Omental fat pad (tissue), 3 donors: ENCODE measurements at regions not wholly inside any gene's neighbourhood (a gene's known extent, or its start where the extent isn't known, plus 50 kb on each side); places are given as distances from the start of the nearest gene placed in this dataset.

Experiments used
- ATAC-seq: fragments of 150-250 bp; one replicate; pipeline ENCODE4 v1.9.1; 2016; ENCODE audit warnings: mild to moderate bottlenecking, moderate library complexity; ENCODE audit not compliant: low FRiP score
- DNase-seq: peaks from one replicate; pipeline ENCODE4 v3.0.0-alpha.2; 2019; ENCODE audit warnings: low spot score
- CTCF ChIP-seq, 3 donors: fragments of 450-650 bp; IDR thresholded peaks; one replicate each; pipeline ENCODE4 v1.5.1; 2016 to 2017; ENCODE audit warnings: antibody characterized with exemption in 3 of 3, mild to moderate bottlenecking in 3 of 3, moderate library complexity in 2 of 3

DNA sequence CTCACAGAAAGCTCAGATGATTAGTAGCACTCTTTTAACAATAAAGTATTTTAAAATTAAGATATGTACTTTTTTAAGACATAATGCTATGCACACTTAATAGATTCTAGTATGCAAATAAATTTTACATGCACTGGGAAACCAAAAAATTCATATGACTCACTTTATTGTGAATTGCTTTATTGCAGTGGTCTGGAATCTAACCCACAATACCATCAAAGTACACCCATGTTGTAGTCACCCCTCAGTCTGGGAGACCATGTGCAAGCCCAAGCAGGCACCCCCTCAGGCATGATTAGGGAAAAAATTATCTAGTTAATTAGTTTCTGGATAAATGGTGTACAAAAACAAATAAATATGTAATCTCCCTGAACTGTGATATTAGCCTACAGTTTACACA lies 649.0 kb upstream of the HS6ST1 start:
- TF ChIP-seq CTCF (IDR thresholded peaks at IDR 0.05), result no peak
- DNase-seq (no peak), ATAC-seq (no peak)

GRCh38 chr2:128969374-128969773 lies 650.7 kb upstream of the HS6ST1 start:
- DNase-seq, result no peak
- TF ChIP-seq CTCF (IDR thresholded peaks at IDR 0.05), result no peak
- no peak for ATAC-seq

DNA sequence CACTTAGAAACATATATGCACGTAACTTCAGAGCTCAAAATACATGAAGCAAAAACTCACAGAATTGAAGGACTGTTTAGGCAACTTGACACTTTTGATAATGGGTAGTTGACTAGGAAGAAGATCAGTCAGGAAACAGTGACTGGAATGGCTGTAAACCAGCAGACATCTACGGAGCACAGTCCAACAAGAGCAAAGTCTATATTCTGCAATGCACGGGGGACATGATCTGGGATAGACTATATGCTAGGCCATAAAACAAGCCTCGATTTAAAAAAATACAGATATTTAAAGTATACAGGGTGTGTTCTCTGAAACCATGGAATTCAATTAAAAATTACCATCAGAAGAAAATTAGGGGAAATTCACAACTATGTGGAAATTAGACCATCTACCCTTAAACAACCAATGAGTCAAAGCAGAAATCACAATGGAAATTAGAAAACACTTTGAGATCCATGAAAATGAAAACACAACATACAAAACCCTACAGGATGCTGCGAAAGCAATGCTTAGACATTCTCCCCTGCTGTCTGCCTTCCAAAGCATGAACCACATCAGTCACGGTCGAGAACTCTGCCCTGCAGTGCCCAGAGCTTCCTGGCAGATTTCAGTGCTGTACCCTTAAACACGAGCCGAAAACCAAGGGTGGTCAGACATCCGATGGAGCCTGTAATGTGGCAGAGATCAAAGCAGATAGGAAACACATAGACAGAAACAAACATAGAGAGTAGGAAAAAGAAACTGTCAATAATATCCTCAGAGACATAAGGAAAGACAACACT lies 651.9 kb upstream of the HS6ST1 start:
- TF ChIP-seq CTCF (IDR thresholded peaks at IDR 0.05), result no peak
- DNase-seq (no peak), ATAC-seq (no peak)

DNA sequence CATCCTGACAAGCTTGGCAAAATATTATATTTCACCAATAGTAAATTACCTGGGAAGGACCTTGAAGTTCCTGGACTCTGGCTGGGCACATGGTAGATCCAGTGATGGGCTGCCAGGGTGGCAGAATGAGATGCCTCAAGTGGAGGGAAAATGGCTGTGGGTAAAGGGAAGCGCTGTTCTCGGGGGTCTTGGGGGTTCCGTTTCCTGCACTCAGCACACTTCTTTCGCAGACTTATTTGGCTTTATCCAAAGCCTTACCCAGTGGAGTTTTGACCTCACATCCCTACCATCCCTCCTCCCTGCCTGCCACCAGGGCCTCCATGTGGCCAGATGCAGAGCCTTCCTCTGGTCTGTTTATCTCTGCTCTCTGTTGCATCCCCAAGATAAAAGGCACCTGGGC lies 654.9 kb upstream of the HS6ST1 start:
- ATAC-seq (no peak), DNase-seq (no peak)
- no peak for TF ChIP-seq CTCF (IDR thresholded peaks at IDR 0.05)

GRCh38 chr2:128978212-128978611 lies 659.5 kb upstream of the HS6ST1 start:
- DNase-seq (no peak), ATAC-seq (no peak)
- TF ChIP-seq CTCF (IDR thresholded peaks at IDR 0.05), result no peak

DNA sequence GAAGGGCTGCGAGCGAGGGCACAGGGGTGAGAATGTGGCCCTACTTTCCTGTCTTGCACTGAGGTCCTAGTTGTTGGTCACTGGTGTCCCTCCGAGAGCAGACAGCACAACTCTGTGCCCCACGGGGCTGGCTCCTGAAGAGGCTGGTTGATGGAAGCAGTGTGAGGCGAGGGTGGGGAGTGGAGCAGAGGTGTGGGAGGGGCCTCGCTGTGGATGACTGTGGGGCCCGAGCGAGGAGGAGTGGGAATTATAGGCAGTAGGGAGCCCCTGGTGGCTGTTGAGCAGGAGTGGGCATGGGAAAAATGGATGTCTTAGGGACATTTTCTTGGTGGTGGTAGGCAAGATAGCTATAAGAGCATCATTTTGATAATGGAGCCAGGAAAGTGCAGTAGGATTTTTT lies 660.5 kb upstream of the HS6ST1 start:
- DNase-seq (no peak), ATAC-seq (no peak)
- TF ChIP-seq CTCF (IDR thresholded peaks at IDR 0.05), result no peak

GRCh38 chr2:128980475-128980874 lies 661.8 kb upstream of the HS6ST1 start:
- ATAC-seq, result no peak
- no peak for DNase-seq
- TF ChIP-seq CTCF (IDR thresholded peaks at IDR 0.05), result no peak
